ENCODE measurements at regions not wholly inside any gene's neighbourhood (a gene's known extent, or its start where the extent isn't known, plus 50 kb on each side); places are given as distances from the start of the nearest gene placed in this dataset.
"Not testable (repeated sequence)": the region's sequence is repeated elsewhere in the genome, so short reads cannot be mapped to it uniquely, and the experiment has no call there.

DNA sequence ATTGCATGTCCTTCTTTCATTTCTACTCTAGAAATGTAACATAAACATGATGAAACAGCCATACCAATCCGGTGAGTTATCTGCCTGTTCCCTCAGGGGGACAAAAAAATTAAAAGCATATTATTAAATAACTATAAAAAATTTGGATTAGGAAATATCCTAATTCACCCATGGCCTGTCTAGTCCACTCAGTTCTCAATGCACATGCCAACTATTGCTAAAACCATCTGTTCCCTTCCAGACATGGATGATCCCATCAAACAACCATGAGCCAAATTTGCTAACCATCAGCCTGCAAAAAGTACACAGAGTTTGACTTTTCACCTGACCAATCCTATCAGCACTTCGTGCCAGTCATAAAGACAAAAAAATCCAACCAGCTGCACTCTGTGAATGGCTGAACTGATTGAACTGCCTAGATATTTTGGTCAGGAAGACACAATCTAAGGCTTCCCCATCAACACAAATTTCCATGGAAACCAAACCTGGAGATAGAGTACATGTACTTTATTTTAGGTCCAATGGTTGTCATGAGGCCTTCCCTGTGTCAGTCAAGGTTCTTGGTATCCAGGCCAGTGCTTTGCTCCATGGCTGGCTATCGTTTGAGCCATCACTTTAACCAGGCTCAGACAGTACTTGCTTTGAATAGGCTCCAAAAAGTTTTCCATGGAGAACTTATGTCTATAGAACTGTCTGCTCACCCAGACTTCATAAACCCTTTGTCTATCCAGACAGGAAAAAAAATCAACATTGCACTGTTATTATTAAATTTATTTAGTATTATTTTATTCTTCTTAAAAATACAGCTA is 570.8 kb downstream of the LTN1 start:
- DNase-seq (ENCODE audit: low spot score) = no peak

- no peak for DNase-seq (ENCODE audit: low spot score)
Measured at GRCh38 chr21:28419811-28420210, 572.9 kb downstream of the LTN1 start.

DNA sequence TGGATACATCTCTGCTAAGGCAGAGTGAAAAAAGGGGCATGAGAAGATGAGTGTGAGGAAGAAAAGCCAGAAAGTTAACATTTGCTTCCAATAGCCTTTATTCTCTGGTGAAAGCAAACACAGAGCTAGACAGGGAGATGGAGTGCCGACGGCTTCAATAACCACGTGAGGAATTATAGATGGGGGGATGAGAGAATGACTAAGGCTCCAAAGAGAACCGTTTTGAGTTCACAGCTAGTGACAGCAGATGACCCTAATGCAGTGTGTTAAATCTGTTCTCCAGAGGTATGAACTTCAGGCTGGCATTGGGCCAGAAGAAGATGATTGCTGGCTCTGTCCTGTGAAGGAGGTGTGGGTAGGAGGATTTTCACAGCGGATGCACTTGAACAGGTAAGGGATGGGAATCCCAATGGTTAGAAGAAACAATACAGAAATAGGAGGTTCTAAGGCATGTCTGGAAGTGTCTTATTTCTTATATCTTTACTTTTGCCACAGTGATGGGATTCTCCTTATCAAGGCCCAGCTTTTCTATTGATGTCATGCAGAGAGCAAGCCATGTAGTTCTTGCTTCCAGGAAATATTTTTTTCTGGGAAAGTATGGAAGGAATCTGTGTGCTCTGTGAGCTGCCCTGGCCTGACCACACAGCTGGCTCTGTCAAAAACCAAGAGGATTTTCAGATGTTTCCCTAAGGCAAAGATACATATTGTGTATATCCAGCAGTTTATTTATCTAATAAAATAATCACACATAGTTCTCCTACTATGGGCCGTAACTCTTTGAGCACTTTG is 573.8 kb downstream of the LTN1 start:
- no peak for DNase-seq (ENCODE audit: low spot score)

GRCh38 chr21:28410256-28410655 is 582.4 kb downstream of the LTN1 start:
- no peak for DNase-seq (ENCODE audit: low spot score)

DNA sequence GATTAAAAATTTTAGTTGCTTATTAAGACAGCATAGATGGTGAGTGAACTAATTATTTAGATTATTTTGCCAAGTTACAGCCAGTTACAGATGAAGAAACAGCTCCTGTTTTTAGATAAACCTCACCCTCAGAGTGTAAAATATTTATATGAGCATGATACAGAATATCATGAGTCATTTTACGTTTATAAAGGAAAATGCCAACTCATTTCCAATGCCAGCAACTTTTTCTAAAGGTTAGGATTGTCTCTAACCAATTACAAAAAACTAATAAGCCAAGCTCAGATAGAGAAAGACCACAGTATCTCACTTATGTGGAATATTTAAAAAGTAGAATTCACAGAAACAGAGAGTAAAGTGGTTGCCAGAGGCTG is 590.1 kb downstream of the LTN1 start:
- DNase-seq (ENCODE audit: low spot score) = no peak

DNA sequence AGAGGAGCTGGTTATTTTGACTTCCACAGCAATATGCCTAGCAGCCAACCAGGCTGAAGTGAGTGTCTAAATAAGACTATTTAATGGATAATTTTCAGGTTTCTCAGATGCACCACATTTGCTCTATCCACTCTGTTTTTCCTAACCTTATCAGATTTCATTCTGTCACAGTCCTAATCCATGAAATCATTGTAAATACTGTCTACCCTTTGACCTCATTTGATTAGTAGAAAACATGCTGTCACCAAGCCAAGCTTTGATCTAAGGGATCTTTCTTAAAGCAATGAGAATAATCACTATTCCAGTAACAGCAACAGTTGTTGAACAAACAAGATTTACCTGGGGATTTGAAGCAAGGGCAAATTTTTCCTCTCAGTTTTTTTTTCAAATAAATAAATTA is 595.6 kb downstream of the LTN1 start:
- DNase-seq (ENCODE audit: low spot score) = no peak

- DNase-seq (ENCODE audit: low spot score) = no peak
Measured at GRCh38 chr21:28396421-28396820, 596.3 kb downstream of the LTN1 start.

DNA sequence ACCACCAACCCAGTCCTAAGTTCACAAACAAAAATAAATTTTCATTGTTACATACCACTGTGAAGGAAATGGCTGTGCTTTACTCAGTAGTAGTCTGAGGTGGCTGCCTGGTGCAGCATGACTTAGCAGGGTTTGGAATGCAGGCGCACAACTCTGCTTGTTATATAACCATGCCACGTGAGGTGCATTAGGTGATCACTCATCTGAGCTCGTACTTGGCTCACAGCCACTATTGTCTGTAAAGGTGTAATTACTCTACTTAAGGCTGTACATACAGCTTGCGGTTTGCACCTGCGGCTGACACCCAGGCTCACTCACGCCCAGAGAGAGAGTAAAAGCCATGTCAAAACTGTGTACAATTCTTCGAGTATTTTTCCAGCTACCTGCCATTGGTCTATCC is 599.4 kb downstream of the LTN1 start:
- no peak for DNase-seq (ENCODE audit: low spot score)

GRCh38 chr21:28391938-28392849 is 600.5 kb downstream of the LTN1 start:
- no peak for DNase-seq (ENCODE audit: low spot score)

DNA sequence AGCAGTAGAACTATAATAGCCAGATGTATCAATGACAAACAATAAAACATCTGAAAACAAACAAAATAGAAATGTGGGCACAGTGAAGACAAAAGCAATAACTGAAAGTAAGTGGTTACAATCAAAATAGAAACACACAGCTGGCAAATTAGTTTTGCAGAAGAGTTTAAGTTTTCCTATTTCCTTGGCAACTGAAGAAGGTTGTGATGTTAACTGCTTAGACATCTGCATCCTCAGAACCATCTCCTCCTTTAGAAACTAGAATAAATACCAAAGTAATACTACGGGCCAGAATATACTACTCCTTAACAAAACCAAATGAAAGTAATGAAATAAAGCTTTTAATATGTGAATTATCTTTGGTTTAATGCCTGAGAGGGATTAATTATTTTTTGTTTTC is 605.5 kb downstream of the LTN1 start:
- DNase-seq (ENCODE audit: low spot score) = no peak

DNA sequence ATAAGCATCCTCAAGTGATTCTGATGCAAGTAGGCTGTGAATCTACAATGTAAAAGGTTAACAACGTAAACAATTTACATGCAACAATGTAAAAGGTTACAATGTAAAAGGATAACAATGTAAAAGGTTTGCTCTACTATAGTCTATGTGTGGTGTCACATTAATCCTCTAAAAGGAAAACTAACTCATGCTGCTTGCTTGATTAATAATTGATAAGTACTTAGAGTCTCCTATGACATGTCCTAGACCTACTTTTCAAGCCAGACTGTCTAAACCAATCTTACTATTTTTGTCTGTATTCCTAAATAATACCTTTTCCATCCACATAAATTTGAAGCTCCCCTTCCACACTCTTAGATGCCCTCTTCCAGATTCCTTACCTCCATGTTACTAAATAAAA is 606.8 kb downstream of the LTN1 start:
- DNase-seq (ENCODE audit: low spot score) = no peak

- not testable (repeated sequence) for DNase-seq (ENCODE audit: low spot score)
Measured at GRCh38 chr21:28381000-28381745, 611.5 kb downstream of the LTN1 start.

DNA sequence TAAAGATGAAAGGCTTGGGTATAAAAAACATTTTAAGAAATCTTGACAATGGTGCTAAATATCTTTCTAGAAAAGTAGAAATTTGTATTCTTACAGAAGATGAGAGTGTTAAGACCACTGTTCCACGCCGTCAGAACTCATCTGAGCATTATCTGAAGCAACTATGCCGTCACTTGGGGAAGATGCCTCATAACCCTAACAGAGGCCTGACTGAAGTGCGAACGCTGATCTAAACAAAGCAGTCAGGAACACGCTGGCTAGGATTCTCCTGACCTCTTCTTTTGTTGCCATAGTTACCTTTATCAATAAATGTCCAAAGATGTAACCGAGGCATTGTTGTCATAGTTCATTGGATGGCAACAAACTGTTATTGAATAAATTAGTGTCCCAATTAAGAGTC is 612.4 kb downstream of the LTN1 start:
- no peak for DNase-seq (ENCODE audit: low spot score)

DNA sequence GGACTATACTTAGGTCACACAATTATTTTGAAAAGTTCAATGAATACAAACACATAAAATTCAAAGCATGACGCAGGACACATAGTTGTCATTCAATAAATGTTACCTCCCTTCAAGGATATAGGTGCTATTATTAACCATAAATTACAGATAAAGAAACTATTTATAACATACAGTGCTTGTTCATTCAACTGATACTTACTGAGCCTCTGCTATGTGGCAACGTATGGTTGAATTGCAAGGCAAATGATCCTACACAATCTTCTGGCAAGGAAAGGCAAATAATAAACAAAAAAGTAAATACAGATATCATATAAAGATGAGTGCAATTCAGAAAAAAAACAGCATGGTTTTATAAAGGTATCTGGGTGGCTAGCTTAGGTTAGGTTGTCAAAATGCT is 614.7 kb downstream of the LTN1 start:
- no peak for DNase-seq (ENCODE audit: low spot score)

DNA sequence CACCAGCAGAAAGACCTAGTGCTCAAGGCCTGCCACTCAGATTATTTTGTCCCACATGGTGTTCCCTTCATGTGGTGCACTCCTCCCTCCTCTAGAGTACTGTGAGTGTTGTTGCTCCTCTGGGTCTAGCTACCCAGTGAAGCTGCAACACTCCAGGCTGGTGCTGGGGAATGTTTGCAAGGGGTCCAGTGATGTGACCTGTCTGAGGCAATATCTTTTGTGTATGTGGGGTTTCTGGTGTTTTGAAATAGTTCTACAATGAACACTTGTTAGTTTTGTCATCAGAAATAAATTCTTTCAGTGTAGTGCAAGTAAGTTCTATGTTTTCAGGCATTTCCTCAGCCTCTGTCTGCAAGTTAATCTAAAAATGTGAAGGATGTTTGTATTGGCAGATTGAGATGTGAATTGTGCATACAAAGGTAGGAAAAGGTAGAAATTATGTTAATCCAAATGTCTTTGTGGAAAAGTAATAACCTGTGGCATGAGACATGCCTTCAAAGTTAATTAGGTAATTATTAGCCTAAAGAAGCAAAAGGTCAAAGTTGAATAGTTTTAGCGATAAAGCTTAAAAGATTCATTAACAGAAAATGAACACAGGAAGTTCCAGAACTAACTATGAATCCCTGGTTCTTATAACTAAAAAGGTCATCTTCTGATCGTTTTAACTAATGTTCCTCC is 616.8 kb downstream of the LTN1 start:
- no peak for DNase-seq (ENCODE audit: low spot score)

- no peak for DNase-seq (ENCODE audit: low spot score)
Measured at GRCh38 chr21:28374881-28375280, 617.8 kb downstream of the LTN1 start.

DNA sequence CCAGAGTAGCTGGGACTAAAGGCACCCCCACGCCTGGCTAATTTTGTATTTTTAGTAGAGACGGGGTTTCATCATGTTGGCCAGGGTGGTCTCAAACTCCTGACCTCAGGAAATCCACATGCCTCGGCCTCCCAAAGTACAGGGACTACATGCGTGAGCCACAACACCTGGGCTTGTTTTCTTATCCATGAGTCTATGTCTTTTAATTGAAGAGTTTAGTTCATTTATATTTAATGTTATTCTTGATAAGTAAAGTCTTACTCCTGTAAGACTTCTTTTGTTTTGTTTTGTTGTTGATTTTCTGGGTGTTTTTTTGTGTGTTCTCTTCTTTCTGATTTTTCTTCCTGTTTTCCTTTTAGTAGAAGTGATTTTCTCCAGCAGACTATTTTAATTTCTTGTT is 621.0 kb downstream of the LTN1 start:
- DNase-seq (ENCODE audit: low spot score) = no peak

- DNase-seq (ENCODE audit: low spot score) = no peak
Measured at GRCh38 chr21:28359300-28359699, 633.4 kb downstream of the LTN1 start.

DNA sequence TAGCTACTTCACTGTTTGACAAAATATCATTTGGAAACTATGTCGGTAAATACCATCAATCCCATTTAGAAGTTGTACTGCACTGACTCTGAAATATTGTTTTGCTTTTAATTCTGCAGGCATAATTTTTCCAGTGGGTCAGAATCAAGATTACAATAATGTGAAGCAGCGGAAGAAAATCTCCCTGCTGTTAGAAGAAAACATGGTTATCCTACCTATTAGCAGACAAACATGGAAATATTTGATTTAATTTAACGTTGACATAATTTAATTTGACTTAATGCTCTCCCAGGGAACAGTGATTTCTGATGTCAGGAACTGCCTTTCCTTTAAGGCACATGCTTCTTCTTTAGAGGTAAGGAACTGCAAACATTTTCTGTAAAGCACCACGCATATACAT is 634.0 kb downstream of the LTN1 start:
- DNase-seq (ENCODE audit: low spot score) = no peak

- no peak for DNase-seq (ENCODE audit: low spot score)
Measured at GRCh38 chr21:28358170-28358569, 634.5 kb downstream of the LTN1 start.

GRCh38 chr21:28357743-28358142 is 634.9 kb downstream of the LTN1 start:
- no peak for DNase-seq (ENCODE audit: low spot score)

Data from cerebellar cortex (tissue), 1 donor.